HG03565 (cell line): ENCODE measurements at regions not wholly inside any gene's neighbourhood (a gene's known extent, or its start where the extent isn't known, plus 50 kb on each side); places are given as distances from the start of the nearest gene placed in this dataset.
"Not testable (repeated sequence)": the region's sequence is repeated elsewhere in the genome, so short reads cannot be mapped to it uniquely, and the experiment has no call there.

Source experiments
- ATAC-seq: cut with Tn5 transposase; IDR thresholded peaks from one replicate; pipeline ENCODE4 v1.9.1; 2021; ENCODE audit warnings: mild to moderate bottlenecking, moderate library complexity; ENCODE audit not compliant: unreplicated experiment

- no peak for ATAC-seq
Observed at GRCh38 chr3:124043023-124043422, 51.1 kb upstream of the ROPN1 start.

- no peak for ATAC-seq
Observed at GRCh38 chr3:124044956-124045355, 53.0 kb upstream of the ROPN1 start.

- ATAC-seq = no peak
Observed at GRCh38 chr3:124048967-124049798, 57.3 kb upstream of the ROPN1 start.

GRCh38 chr3:124051636-124052035, 59.7 kb upstream of the ROPN1 start:
- no peak for ATAC-seq

GRCh38 chr3:124053871-124054270, 61.9 kb upstream of the ROPN1 start:
- no peak for ATAC-seq

- no peak for ATAC-seq
Observed at GRCh38 chr3:124056846-124057245, 64.9 kb upstream of the ROPN1 start.

- no peak for ATAC-seq
Observed at GRCh38 chr3:124057420-124057819, 65.5 kb upstream of the ROPN1 start.

- ATAC-seq = no peak
Observed at GRCh38 chr3:124059580-124059979, 67.7 kb upstream of the ROPN1 start.

- ATAC-seq = no peak
Observed at GRCh38 chr3:124063197-124063909, 71.4 kb upstream of the ROPN1 start.

- no peak for ATAC-seq
Observed at GRCh38 chr3:124064050-124064449, 72.1 kb upstream of the ROPN1 start.

GRCh38 chr3:124066543-124066942, 74.6 kb upstream of the ROPN1 start:
- ATAC-seq = not testable (repeated sequence)

GRCh38 chr3:124069706-124070105, 77.8 kb upstream of the ROPN1 start:
- not testable (repeated sequence) for ATAC-seq

- ATAC-seq = not testable (repeated sequence)
Observed at GRCh38 chr3:124075090-124075489, 83.2 kb upstream of the ROPN1 start.

GRCh38 chr3:124075753-124076152, 83.8 kb upstream of the ROPN1 start:
- no peak for ATAC-seq

GRCh38 chr3:124076235-124076634, 84.3 kb upstream of the ROPN1 start:
- ATAC-seq = no peak

- ATAC-seq = no peak
Observed at GRCh38 chr3:124078953-124079911, 87.3 kb upstream of the ROPN1 start.

GRCh38 chr3:124079912-124080276, 88.0 kb upstream of the ROPN1 start:
- no peak for ATAC-seq

- no peak for ATAC-seq
Observed at GRCh38 chr3:124082343-124082742, 90.4 kb upstream of the ROPN1 start.

- ATAC-seq = no peak
Observed at GRCh38 chr3:124084022-124084881, 92.3 kb upstream of the ROPN1 start.

GRCh38 chr3:124088801-124089200, 96.9 kb upstream of the ROPN1 start:
- ATAC-seq = no peak
